ENCODE measurements at regions not wholly inside any gene's neighbourhood (a gene's known extent, or its start where the extent isn't known, plus 50 kb on each side); places are given as distances from the start of the nearest gene placed in this dataset.

DNA sequence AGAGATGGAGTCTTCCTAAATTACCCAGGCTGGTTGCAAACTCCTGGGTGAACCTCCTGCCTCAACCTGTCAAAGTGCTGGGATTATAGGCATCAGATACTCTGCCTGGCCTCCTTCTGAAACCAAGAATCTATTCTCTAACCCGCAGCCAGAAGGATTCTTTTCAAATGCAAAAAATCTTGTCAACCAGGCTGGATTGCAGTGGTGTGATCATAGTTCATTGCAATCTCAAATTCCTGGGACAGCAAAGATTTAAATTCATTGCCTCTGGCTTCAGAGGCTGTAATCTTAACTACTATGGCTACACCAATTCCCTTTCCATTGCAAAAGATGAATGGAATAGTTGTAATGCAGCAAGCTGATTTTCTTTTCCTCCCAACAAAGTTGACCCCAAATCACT lies 106.3 kb upstream of the TBX3 start:
- H3K4me1 Mint-ChIP-seq (ENCODE audit: low read depth, unreplicated experiment): no peaks in the 10 kb centered on the region
- no peaks in the 10 kb centered on the region for H3K27me3 Mint-ChIP-seq (ENCODE audit: unreplicated experiment)
- intact Hi-C loops (cut with micrococcal nuclease; ENCODE audit: unreplicated experiment): no loop called here
- peaks cover 6% of the 10 kb centered on the region for H3K9me3 Mint-ChIP-seq (ENCODE audit: low read depth, unreplicated experiment)
- CTCF ChIA-PET: interaction anchor here (0.7 kb wide), 1 partner anchor 326 kb away, joined by 3 read pairs; no protein-coding TSS in a partner anchor
- H3K4me3 Mint-ChIP-seq (ENCODE audit: low read depth, unreplicated experiment): no peak overlapping the region
- no peak for DNase-seq
- TF ChIP-seq CTCF (IDR thresholded peaks at IDR 0.05; ENCODE audit: unreplicated experiment): no peak
- H3K27ac Mint-ChIP-seq (ENCODE audit: unreplicated experiment): no peak overlapping the region
- no TSS peak for BruUV-seq (replicated peaks)
- no peaks in the 10 kb centered on the region for H3K36me3 Mint-ChIP-seq (ENCODE audit: insufficient read depth, unreplicated experiment)

DNA sequence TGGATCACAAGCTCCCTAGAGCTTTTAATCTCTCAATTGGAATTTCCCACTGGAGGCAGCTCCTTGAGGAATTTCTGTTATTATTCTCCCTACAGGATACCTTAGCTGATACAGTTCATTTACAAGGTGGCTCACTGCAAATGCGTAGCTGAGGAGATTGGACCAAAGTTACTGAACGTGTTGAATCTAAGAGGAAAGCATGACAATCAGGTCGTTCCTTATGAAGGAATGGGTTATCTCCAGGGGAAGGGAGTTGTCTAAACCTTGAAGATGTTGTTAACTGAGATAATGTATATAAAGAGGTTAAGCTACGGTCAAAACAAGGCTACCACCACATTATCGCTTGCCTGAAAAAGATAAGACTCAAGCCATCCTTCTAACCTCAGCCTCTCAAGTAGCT lies 105.8 kb upstream of the TBX3 start:
- no peaks in the 10 kb centered on the region for H3K4me1 Mint-ChIP-seq (ENCODE audit: low read depth, unreplicated experiment)
- no TSS peak for BruUV-seq (replicated peaks)
- CTCF ChIA-PET: interaction anchor here (0.6 to 0.7 kb wide), 2 partner anchors 14 to 326 kb away, joined by 3 to 4 read pairs; no protein-coding TSS in a partner anchor
- H3K27ac Mint-ChIP-seq (ENCODE audit: unreplicated experiment): no peak overlapping the region
- no peak overlapping the region for H3K4me3 Mint-ChIP-seq (ENCODE audit: low read depth, unreplicated experiment)
- intact Hi-C loops (cut with micrococcal nuclease; ENCODE audit: unreplicated experiment): no loop called here
- no peaks in the 10 kb centered on the region for H3K36me3 Mint-ChIP-seq (ENCODE audit: insufficient read depth, unreplicated experiment)
- DNase-seq: no peak
- no peaks in the 10 kb centered on the region for H3K27me3 Mint-ChIP-seq (ENCODE audit: unreplicated experiment)
- H3K9me3 Mint-ChIP-seq (ENCODE audit: low read depth, unreplicated experiment): peaks cover 6% of the 10 kb centered on the region
- no peak for TF ChIP-seq CTCF (IDR thresholded peaks at IDR 0.05; ENCODE audit: unreplicated experiment)

GRCh38 chr12:114789276-114789675 lies 105.3 kb upstream of the TBX3 start:
- BruUV-seq (replicated peaks): no TSS peak
- Mint-ChIP-seq H3K4me1 (ENCODE audit: low read depth, unreplicated experiment) (no peaks in the 10 kb centered on the region), H3K9me3 (ENCODE audit: low read depth, unreplicated experiment) (peaks cover 8% of the 10 kb centered on the region), H3K36me3 (ENCODE audit: insufficient read depth, unreplicated experiment) (no peaks in the 10 kb centered on the region), H3K4me3 (ENCODE audit: low read depth, unreplicated experiment) (no peak overlapping the region), H3K27ac (ENCODE audit: unreplicated experiment) (no peak overlapping the region), H3K27me3 (ENCODE audit: unreplicated experiment) (no peaks in the 10 kb centered on the region)
- no peak for TF ChIP-seq CTCF (IDR thresholded peaks at IDR 0.05; ENCODE audit: unreplicated experiment)
- CTCF ChIA-PET: interaction anchor here (0.6 kb wide), 1 partner anchor 14 kb away, joined by 4 read pairs; no protein-coding TSS in a partner anchor
- intact Hi-C loops (cut with micrococcal nuclease; ENCODE audit: unreplicated experiment): no loop called here
- DNase-seq: no peak

DNA sequence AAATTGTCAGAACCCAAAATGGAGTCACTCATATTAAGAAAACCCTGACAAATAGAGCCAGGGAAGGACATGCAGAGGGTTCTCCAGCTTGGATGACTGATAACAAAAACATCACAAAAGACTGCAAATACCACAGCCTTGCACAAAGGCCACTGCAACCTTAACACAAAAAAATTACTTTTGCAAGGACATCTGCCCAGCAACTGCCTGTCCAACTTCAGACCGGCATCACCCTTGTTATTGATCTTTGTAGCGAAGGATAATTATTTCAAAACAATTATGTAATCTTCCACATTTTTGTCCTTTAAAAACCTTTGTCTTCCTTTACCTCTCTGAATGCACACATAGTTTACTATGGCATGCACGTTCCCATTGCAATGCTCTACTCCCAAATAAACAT lies 100.6 kb upstream of the TBX3 start:
- DNase-seq: no peak
- intact Hi-C loops (cut with micrococcal nuclease; ENCODE audit: unreplicated experiment): no loop called here
- H3K4me1 Mint-ChIP-seq (ENCODE audit: low read depth, unreplicated experiment): no peaks in the 10 kb centered on the region
- CTCF ChIA-PET: no interaction called here
- no peak overlapping the region for H3K4me3 Mint-ChIP-seq (ENCODE audit: low read depth, unreplicated experiment)
- no peak overlapping the region for H3K27ac Mint-ChIP-seq (ENCODE audit: unreplicated experiment)
- no TSS peak for BruUV-seq (replicated peaks)
- TF ChIP-seq CTCF (IDR thresholded peaks at IDR 0.05; ENCODE audit: unreplicated experiment): no peak
- no peaks in the 10 kb centered on the region for H3K27me3 Mint-ChIP-seq (ENCODE audit: unreplicated experiment)
- peaks cover 8% of the 10 kb centered on the region for H3K9me3 Mint-ChIP-seq (ENCODE audit: low read depth, unreplicated experiment)
- no peaks in the 10 kb centered on the region for H3K36me3 Mint-ChIP-seq (ENCODE audit: insufficient read depth, unreplicated experiment)

Measured in Calu3 (cell line).